HG03342 (cell line): ENCODE measurements at regions not wholly inside any gene's neighbourhood (a gene's known extent, or its start where the extent isn't known, plus 50 kb on each side); places are given as distances from the start of the nearest gene placed in this dataset.

Experiments used
- ATAC-seq: cut with Tn5 transposase; IDR thresholded peaks from one replicate; pipeline ENCODE4 v1.9.1; 2021; ENCODE audit warnings: mild to moderate bottlenecking, moderate library complexity; ENCODE audit not compliant: unreplicated experiment

- ATAC-seq, result no peak
These were observed 226.2 kb downstream of the KCNS3 start for GRCh38 chr2:18104595-18105224.

- ATAC-seq, result no peak
These were observed 218.5 kb downstream of the KCNS3 start for GRCh38 chr2:18096836-18097405.

DNA sequence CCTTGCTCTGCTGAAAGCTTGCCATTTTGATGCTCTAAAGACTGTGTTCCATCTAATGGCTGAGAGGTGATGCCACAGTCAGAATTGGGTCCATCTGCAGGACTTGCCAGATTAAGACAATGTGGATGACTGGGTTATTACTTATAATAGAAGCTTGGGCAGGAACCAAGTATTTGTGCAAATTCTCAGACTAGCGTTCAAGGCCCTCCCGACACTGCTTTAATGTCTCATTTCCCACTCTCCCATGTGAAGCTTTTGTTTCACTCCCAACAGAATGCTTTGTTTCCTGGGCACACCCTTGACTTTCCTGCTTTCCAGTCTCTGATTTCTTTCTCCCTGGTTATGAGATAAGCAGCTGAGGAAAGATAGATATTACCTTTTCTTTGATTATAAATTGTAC, 215.8 kb downstream of the KCNS3 start:
- ATAC-seq, result no peak

GRCh38 chr2:18093196-18093595, 214.7 kb downstream of the KCNS3 start:
- no peak for ATAC-seq

DNA sequence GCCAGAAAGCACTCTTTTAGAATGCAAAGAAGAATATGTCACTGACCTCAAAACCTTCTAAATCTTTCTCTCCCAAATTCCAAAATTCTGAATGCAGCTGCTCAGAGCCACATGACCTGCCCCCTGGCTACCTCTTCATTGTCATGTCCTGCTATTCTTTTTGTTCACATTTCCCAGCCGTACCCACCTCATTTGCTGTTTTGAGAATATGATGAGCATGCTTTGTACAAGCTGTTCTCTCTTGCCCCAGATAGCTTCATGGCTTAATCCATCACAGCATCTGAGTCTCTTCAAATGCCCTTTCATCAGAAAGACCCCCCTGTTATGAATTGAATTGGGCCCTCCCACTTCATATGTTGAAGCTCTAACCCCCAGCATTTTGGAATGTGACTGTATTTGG, 214.3 kb downstream of the KCNS3 start:
- ATAC-seq, result no peak

DNA sequence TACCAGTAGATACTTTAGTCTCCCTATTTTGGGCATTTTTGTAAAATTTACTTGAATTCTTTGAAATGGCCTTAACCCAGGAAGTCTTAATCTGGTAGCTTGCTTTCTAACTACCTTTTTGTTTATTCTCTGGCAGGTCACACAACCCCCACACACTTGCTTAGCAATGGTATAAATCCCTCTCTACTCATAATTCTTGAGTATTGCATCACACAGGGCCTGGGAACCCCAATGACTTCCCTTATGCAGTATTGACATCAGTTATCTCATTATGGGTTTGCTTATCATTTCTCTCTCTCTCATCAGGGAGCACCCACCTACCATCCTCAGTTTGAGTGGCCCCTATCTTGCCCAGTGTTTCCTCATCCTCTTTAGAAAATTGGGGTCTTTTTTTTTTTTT, 207.1 kb downstream of the KCNS3 start:
- ATAC-seq, result no peak

GRCh38 chr2:18084376-18084775, 205.9 kb downstream of the KCNS3 start:
- ATAC-seq, result no peak

GRCh38 chr2:18083806-18084205, 205.3 kb downstream of the KCNS3 start:
- no peak for ATAC-seq

- no peak for ATAC-seq
These were observed 199.7 kb downstream of the KCNS3 start for GRCh38 chr2:18078216-18078615.

GRCh38 chr2:18077704-18078103, 199.2 kb downstream of the KCNS3 start:
- ATAC-seq, result no peak

DNA sequence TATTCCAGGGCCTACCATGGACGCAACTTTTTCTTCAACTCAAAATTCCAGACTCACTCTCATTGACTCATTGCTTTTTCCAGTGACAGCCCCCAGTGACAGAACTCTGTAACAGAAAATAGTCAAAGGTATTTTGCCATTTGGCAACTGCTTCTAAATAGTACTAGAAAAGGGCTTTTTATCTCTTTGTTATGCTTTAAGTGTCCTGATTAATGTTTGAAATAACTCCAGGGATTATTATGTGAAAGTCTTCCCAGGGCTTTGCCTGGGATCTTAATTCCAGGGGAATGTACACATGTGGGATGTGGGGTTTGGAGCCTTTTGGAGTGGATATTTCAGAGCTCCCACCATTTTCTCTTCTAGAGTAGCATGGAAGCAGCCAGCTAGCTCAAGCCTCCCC, 198.8 kb downstream of the KCNS3 start:
- no peak for ATAC-seq

DNA sequence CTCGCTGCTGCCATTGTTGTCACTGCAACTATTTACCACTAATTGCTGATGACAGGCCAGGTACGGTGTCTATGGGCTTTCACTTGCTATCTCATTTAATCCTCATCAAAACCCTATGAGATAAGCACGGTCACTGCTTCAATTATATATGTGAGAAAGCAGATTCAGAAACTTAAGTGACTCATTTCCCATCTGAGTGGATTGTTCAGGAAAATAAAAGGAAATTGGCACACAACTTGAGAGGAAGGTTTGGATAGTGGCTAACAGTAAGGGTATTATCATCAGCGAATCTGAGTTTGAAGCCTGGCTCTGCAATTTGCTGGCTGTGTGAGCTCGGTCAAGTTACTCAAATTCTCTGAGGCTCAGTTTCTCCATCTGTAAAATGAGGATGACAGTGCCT, 196.0 kb downstream of the KCNS3 start:
- ATAC-seq, result no peak

DNA sequence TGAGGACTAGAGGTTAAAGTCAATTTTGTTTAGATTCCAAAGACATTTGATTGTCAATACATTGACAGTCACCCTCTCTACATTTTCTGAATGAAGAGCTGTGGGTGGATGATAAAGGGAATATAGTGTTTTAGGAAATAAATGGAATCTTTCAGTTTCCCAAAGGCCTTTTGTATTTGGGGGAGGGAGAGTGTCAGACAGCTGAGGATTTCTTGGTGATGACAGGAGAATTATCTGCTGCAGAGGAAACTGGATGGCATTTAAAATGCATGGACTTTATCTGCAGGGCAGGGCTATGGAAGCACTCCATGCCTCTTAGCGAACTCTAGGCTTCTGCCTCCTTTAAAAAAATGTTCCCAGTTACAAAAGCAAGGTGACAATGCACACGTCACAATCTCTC, 195.1 kb downstream of the KCNS3 start:
- ATAC-seq, result no peak

DNA sequence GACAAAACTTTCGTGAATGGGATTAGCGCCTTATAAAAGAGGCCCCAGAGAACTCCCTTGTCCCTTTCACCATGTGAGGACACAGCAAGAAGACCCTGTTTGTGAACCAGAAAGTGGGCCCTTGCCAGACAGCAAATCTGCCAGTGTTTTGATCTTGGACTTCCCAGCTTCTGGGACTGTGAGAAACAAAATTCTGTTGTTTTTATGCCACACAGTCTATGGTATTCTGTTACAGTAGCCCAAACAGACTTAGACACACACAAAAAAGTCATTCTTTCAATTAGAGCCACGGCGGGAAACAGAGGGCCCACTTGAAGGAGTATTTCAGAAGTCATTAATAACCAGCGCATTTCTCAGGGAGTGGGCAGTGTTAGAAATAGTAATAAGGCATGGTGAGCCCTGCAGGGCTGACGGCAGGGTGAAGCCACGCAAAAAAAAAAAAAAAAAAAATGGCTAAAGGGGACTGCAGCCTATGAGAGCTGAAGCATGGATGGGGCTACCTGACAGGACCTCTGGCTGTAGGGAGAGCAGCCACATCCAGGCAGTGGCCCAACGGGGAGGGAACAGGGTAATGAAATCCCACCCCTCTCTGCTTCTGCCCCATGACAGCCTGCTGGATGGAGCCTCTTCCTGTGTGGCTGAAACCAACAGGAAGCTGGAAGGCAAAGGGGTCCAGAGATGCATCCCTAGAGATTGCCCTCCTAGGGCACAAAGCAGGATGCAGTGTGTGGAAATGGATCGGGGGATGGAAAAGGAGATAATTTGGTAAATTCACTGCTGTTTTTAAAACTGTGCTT, 189.3 kb downstream of the KCNS3 start:
- no peak for ATAC-seq

GRCh38 chr2:18066894-18067293, 188.4 kb downstream of the KCNS3 start:
- no peak for ATAC-seq

DNA sequence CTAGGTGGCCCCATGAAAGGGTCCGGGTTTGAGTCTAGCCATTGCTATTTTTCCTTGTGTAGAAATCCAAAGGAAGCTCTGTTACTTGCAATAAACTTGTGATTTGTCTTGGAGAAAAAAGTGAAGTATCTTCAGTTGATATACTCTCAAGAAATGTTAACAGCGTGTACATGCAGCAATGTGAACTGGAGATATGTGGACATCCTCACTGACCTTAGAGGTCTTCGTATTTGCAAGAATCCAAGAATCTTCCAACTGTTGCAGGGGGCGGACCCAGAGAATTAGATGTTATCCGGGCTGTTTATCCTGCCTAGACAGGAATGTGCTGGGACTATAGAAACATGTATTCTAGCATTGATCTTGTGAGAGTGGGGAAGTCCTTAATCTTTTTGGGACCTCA, 187.6 kb downstream of the KCNS3 start:
- no peak for ATAC-seq

- ATAC-seq, result no peak
These were observed 186.8 kb downstream of the KCNS3 start for GRCh38 chr2:18065249-18065648.

DNA sequence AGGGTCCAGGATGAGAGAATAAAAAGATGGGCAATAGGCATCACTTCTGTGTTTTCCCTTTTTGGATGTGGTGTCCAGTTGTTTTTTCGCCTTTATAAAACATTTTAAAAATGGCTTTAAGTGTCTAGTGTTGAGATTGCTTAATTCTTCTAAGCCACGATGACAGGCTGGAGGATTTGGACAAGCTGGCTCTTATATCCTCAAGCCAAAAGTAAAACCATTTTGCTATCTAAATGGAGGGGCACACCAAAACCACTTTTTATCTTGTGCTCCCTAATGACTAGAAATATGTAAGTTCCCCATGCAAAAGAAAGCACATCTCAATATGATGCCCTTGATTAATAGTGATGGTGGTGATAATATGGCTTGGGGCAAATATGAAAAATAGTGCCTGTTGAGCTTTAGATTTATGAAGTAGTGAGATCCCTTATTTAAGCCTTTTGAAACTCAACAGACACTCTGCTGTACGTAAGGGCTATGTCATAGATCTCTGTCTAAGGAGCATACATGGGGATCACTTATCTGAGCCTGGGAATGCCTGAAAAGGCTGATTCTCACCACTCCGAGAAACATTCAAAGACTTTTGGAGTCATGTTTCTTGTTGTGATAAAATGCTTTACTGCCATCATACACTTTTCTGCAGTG, 185.5 kb downstream of the KCNS3 start:
- ATAC-seq, result no peak

DNA sequence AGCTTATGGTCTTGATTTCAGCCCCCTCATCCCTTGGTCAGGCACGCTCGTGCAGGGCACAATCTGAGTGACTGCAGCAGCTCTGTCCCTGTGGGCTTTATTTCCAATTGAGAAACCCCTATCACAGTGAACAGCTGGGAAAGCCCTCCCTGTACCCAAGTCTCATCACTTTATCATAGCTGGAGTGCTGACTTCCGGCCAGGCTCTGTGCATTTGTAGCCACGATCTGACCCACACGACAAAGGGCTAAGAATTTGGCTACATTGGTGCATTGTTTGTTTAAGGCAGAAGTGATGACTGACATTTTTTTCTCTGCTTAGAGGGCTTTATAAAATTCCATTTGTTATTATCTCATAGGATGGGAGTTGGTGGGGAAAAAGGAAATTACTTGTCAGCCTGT, 184.4 kb downstream of the KCNS3 start:
- no peak for ATAC-seq

DNA sequence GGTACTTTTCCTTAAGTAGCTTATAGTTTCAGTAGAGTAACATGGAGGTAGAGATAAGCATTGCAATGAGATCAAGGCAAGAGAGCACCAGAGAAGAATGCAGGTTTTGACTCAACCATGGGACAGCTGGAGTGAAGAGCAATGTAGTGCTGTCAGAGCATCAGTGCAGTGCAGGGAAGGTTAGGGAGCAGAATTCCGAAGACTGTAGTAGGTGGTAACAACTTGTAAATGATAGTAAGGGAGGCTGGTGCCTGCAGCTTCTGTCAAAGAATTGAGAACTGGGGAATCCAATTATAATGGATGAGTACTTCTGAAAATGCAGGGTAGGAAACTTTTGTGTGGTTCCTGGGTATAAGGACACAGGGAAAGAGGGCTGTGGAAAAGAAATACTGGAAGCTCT, 183.2 kb downstream of the KCNS3 start:
- no peak for ATAC-seq

- ATAC-seq, result no peak
These were observed 179.2 kb downstream of the KCNS3 start for GRCh38 chr2:18057657-18058056.

- no peak for ATAC-seq
These were observed 176.8 kb downstream of the KCNS3 start for GRCh38 chr2:18055290-18055689.
